Ishikawa (cell line): ENCODE measurements at regions not wholly inside any gene's neighbourhood (a gene's known extent, or its start where the extent isn't known, plus 50 kb on each side); places are given as distances from the start of the nearest gene placed in this dataset.

Experiments
- EP300 ChIP-seq: IDR thresholded peaks from 2 replicates; pipeline ENCODE4 v1.6.1; 2012; ENCODE audit warnings: borderline replicate concordance
- REST ChIP-seq: IDR thresholded peaks from 2 replicates; pipeline ENCODE4 v1.6.1; 2012; ENCODE audit warnings: low read depth, mild to moderate bottlenecking

- TF ChIP-seq EP300 (no peak), REST (no peak)
Observed at GRCh38 chr5:155952486-155953089, 374.4 kb upstream of the SGCD start.
